Upper lobe of left lung (tissue), 4 donors: ENCODE measurements at regions not wholly inside any gene's neighbourhood (a gene's known extent, or its start where the extent isn't known, plus 50 kb on each side); places are given as distances from the start of the nearest gene placed in this dataset.

Source experiments
- EP300 ChIP-seq, 4 donors: sonication (generic); formaldehyde crosslinking; IDR thresholded peaks; one replicate each; pipeline ENCODE4 v1.5.1; 2017; ENCODE audit warnings: antibody characterized with exemption in 4 of 4, control low read depth in 2 of 4
- POLR2A ChIP-seq, 4 donors: fragments of 450-650 bp; IDR thresholded peaks; one replicate each; pipeline ENCODE4 v1.5.1; 2016 to 2017; ENCODE audit warnings: antibody characterized with exemption in 4 of 4, mild to moderate bottlenecking in 2 of 4
- TF ChIP-seq, protein P1 (sequence below), 6 experiments: fragments of 450-650 bp in 4 of 6; fragments of 200-600 bp in 2 of 6; sonication (generic) in 2 of 6; IDR thresholded peaks; one replicate each; pipeline ENCODE4 v1.5.1; 2016 to 2019; ENCODE audit warnings: antibody characterized with exemption in 6 of 6

DNA sequence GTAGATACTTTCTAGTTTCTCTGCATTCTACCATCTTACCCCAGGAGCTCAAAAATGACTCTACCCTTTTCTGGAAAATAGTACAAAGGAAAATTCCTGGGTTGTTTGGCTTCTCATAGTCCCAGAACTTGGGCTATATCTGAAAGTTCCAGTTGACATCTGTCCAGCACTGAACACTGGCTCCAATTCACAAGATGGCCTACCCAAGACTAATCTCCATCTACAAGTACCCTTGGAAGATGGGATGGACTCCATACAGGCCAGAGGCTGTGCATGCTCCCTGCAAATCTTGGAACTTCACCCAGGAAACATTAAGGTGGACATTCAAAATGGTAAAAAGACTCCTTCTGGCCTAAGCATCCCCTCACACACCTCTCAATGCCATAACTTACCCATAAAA lies 427.1 kb downstream of the DTWD2 start:
- TF ChIP-seq POLR2A (IDR thresholded peaks at IDR 0.05) (no peak), EP300 (IDR thresholded peaks at IDR 0.05) (no peak)
- TF ChIP-seq, protein P1, sequence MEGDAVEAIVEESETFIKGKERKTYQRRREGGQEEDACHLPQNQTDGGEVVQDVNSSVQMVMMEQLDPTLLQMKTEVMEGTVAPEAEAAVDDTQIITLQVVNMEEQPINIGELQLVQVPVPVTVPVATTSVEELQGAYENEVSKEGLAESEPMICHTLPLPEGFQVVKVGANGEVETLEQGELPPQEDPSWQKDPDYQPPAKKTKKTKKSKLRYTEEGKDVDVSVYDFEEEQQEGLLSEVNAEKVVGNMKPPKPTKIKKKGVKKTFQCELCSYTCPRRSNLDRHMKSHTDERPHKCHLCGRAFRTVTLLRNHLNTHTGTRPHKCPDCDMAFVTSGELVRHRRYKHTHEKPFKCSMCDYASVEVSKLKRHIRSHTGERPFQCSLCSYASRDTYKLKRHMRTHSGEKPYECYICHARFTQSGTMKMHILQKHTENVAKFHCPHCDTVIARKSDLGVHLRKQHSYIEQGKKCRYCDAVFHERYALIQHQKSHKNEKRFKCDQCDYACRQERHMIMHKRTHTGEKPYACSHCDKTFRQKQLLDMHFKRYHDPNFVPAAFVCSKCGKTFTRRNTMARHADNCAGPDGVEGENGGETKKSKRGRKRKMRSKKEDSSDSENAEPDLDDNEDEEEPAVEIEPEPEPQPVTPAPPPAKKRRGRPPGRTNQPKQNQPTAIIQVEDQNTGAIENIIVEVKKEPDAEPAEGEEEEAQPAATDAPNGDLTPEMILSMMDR (IDR thresholded peaks at IDR 0.05), result no peak
